ENCODE measurements at regions not wholly inside any gene's neighbourhood (a gene's known extent, or its start where the extent isn't known, plus 50 kb on each side); places are given as distances from the start of the nearest gene placed in this dataset.

DNA sequence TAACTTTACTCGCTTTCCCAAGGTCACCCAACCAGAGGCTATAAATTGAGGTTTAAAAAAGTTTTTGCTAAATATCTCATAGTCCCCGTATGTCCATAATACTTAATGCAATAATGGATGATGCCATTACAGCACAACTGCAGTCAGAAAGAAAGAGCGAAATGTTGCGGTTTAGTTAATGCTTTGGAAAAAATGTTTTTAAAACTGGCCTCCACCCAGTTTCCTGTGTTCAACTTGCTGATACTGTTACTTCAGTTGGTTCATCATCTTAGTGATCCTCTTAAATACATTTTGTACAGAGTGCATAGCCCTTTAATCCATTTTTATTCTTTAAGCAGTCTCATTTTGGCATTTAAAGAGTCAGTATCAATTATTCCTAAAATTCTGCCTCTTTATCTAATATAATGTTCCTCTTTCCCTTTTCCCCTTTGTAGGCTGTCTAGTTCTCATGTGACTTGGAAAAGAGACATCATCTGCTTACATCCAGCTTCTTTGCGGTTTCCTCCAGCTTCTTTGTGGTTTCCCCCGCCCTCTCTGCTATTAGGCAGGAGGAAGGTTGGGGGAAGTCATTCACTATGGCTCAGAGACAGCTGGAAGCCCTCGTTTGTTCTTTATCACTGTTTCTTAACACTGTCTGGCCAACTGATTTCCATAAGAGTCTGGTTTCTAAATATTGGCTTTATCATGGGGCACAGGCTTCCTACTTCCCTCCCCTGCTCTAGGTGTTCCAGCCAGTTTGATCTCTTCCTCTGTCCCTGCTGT, 154.3 kb downstream of the GOLIM4 start:
- TF ChIP-seq, protein P1, sequence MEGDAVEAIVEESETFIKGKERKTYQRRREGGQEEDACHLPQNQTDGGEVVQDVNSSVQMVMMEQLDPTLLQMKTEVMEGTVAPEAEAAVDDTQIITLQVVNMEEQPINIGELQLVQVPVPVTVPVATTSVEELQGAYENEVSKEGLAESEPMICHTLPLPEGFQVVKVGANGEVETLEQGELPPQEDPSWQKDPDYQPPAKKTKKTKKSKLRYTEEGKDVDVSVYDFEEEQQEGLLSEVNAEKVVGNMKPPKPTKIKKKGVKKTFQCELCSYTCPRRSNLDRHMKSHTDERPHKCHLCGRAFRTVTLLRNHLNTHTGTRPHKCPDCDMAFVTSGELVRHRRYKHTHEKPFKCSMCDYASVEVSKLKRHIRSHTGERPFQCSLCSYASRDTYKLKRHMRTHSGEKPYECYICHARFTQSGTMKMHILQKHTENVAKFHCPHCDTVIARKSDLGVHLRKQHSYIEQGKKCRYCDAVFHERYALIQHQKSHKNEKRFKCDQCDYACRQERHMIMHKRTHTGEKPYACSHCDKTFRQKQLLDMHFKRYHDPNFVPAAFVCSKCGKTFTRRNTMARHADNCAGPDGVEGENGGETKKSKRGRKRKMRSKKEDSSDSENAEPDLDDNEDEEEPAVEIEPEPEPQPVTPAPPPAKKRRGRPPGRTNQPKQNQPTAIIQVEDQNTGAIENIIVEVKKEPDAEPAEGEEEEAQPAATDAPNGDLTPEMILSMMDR (IDR thresholded peaks at IDR 0.05) = no peak
- no peak for TF ChIP-seq POLR2A (IDR thresholded peaks at IDR 0.05)

All from Peyer's patch (tissue), 4 donors.